ENCODE measurements at regions not wholly inside any gene's neighbourhood (a gene's known extent, or its start where the extent isn't known, plus 50 kb on each side); places are given as distances from the start of the nearest gene placed in this dataset.
"Not testable (repeated sequence)": the region's sequence is repeated elsewhere in the genome, so short reads cannot be mapped to it uniquely, and the experiment has no call there.

- H3K27ac ChIP-seq = no peak overlapping the region
- no peak overlapping the region for H3K4me3 ChIP-seq
- H3K27me3 ChIP-seq = no peaks in the 10 kb centered on the region
- TF ChIP-seq CTCF (IDR thresholded peaks at IDR 0.05; ENCODE audit: low read depth, low read length) = no peak
- H3K4me1 ChIP-seq (ENCODE audit: low read depth) = no peaks in the 10 kb centered on the region
- no peak for DNase-seq (ENCODE audit: low read depth in 1 of 2, low spot score in 1 of 2)
- H3K36me3 ChIP-seq = no peaks in the 10 kb centered on the region
- H3K9me3 ChIP-seq (ENCODE audit: low read depth) = no peaks in the 10 kb centered on the region
Measured at GRCh38 chr4:186857793-186858192, 134.1 kb upstream of the FAT1 start.

GRCh38 chr4:186858355-186858754 is 134.7 kb upstream of the FAT1 start:
- Histone ChIP-seq H3K9me3 (ENCODE audit: low read depth) (no peaks in the 10 kb centered on the region), H3K36me3 (no peaks in the 10 kb centered on the region), H3K27ac (no peak overlapping the region), H3K4me1 (ENCODE audit: low read depth) (no peaks in the 10 kb centered on the region), H3K27me3 (no peaks in the 10 kb centered on the region), H3K4me3 (no peak overlapping the region)
- TF ChIP-seq CTCF (IDR thresholded peaks at IDR 0.05; ENCODE audit: low read depth, low read length) = no peak
- no peak for DNase-seq (ENCODE audit: low read depth in 1 of 2, low spot score in 1 of 2)

GRCh38 chr4:186859420-186859819 is 135.8 kb upstream of the FAT1 start:
- no peaks in the 10 kb centered on the region for H3K9me3 ChIP-seq (ENCODE audit: low read depth)
- no peaks in the 10 kb centered on the region for H3K27me3 ChIP-seq
- H3K36me3 ChIP-seq = no peaks in the 10 kb centered on the region
- no peaks in the 10 kb centered on the region for H3K4me1 ChIP-seq (ENCODE audit: low read depth)
- H3K27ac ChIP-seq = no peak overlapping the region
- no peak overlapping the region for H3K4me3 ChIP-seq
- no peak for DNase-seq (ENCODE audit: low read depth in 1 of 2, low spot score in 1 of 2)
- TF ChIP-seq CTCF (IDR thresholded peaks at IDR 0.05; ENCODE audit: low read depth, low read length) = no peak

- no peaks in the 10 kb centered on the region for H3K9me3 ChIP-seq (ENCODE audit: low read depth)
- no peak overlapping the region for H3K4me3 ChIP-seq
- H3K27me3 ChIP-seq = no peaks in the 10 kb centered on the region
- H3K4me1 ChIP-seq (ENCODE audit: low read depth) = no peaks in the 10 kb centered on the region
- no peak for DNase-seq (ENCODE audit: low read depth in 1 of 2, low spot score in 1 of 2)
- H3K27ac ChIP-seq = no peak overlapping the region
- H3K36me3 ChIP-seq = no peaks in the 10 kb centered on the region
- TF ChIP-seq CTCF (IDR thresholded peaks at IDR 0.05; ENCODE audit: low read depth, low read length) = no peak
Measured at GRCh38 chr4:186861317-186861716, 137.7 kb upstream of the FAT1 start.

GRCh38 chr4:186871856-186872255 is 148.2 kb upstream of the FAT1 start:
- H3K4me3 ChIP-seq = no peak overlapping the region
- H3K36me3 ChIP-seq = no peaks in the 10 kb centered on the region
- H3K27ac ChIP-seq = no peak overlapping the region
- no peaks in the 10 kb centered on the region for H3K27me3 ChIP-seq
- H3K9me3 ChIP-seq (ENCODE audit: low read depth) = no peaks in the 10 kb centered on the region
- no peak for DNase-seq (ENCODE audit: low read depth in 1 of 2, low spot score in 1 of 2)
- no peak for TF ChIP-seq CTCF (IDR thresholded peaks at IDR 0.05; ENCODE audit: low read depth, low read length)
- H3K4me1 ChIP-seq (ENCODE audit: low read depth) = no peaks in the 10 kb centered on the region

- H3K4me1 ChIP-seq (ENCODE audit: low read depth); H3K9me3 ChIP-seq (ENCODE audit: low read depth); H3K36me3 ChIP-seq; H3K27me3 ChIP-seq; H3K27ac ChIP-seq; H3K4me3 ChIP-seq; DNase-seq (ENCODE audit: low read depth in 1 of 2, low spot score in 1 of 2): not testable (repeated sequence)
Measured at GRCh38 chr4:186873095-186873494, 149.4 kb upstream of the FAT1 start.
